OCI-LY3 (cell line): ENCODE measurements at regions not wholly inside any gene's neighbourhood (a gene's known extent, or its start where the extent isn't known, plus 50 kb on each side); places are given as distances from the start of the nearest gene placed in this dataset.

Source experiments
- H2AFZ ChIP-seq: fragments of 200-600, 300-600 bp; shearing (Covaris generic); 2 replicates; pipeline ENCODE4 v1.6.0; 2014; ENCODE audit warnings: antibody characterized with exemption, low read depth, low read length
- H3K27ac ChIP-seq: fragments of 200-600, 300-600 bp; sonication (generic); 2 replicates; pipeline ENCODE4 v1.5.1; 2014; ENCODE audit warnings: mild to moderate bottlenecking, low read length, moderate library complexity, mixed read lengths
- H3K27me3 ChIP-seq: fragments of 200-600, 300-600 bp; sonication (generic); 2 replicates; pipeline ENCODE4 v1.6.1; 2014; ENCODE audit warnings: low read depth, low read length, mixed read lengths
- H3K36me3 ChIP-seq: fragments of 200-600, 300-600 bp; sonication (generic); replicated peaks from 2 replicates; pipeline ENCODE3; 2014; ENCODE audit warnings: low read depth, low read length, mixed read lengths
- H3K4me1 ChIP-seq: fragments of 300-600, 200-600 bp; sonication (generic); 2 replicates; pipeline ENCODE4 v1.6.1; 2014; ENCODE audit warnings: low read length, mixed read lengths
- H3K4me2 ChIP-seq: fragments of 200-600, 300-600 bp; sonication (generic); 2 replicates; pipeline ENCODE4 v1.6.1; 2014; ENCODE audit warnings: low read length, mixed read lengths
- H3K4me3 ChIP-seq: fragments of 300-600, 200-600 bp; sonication (generic); 2 replicates; pipeline ENCODE4 v1.5.1; 2014; ENCODE audit warnings: antibody characterized with exemption, mild to moderate bottlenecking, low read length, moderate library complexity
- H3K79me2 ChIP-seq: fragments of 300-600, 200-600 bp; shearing (Covaris generic); 2 replicates; pipeline ENCODE4 v1.6.1; 2014; ENCODE audit warnings: mild to moderate bottlenecking, low read length, mixed read lengths
- H3K9ac ChIP-seq: fragments of 300-600, 200-600 bp; shearing (Covaris generic); 2 replicates; pipeline ENCODE4 v1.6.0; 2014; ENCODE audit warnings: mild to moderate bottlenecking, low read length, moderate library complexity
- H3K9me3 ChIP-seq: fragments of 200-600, 300-600 bp; shearing (Covaris generic); 2 replicates; pipeline ENCODE4 v1.6.1; 2014; ENCODE audit warnings: low read length, mixed read lengths; ENCODE audit not compliant: insufficient read depth
- H4K20me1 ChIP-seq: fragments of 200-600, 300-600 bp; sonication (generic); 2 replicates; pipeline ENCODE4 v1.6.1; 2016; ENCODE audit warnings: low read length, mixed read lengths; ENCODE audit not compliant: insufficient read depth
- CTCF ChIP-seq: fragments of 200-600, 300-600 bp; sonication (generic); IDR thresholded peaks from 2 replicates; pipeline ENCODE4 v1.5.1; 2014; ENCODE audit warnings: antibody characterized with exemption, low read length, low read depth
- EZH2phosphoT487 ChIP-seq: fragments of 200-600 bp; shearing (Covaris generic); IDR thresholded peaks from 2 replicates; pipeline ENCODE4 v1.6.1; 2018; ENCODE audit warnings: antibody characterized with exemption, mixed run types, low read depth

GRCh38 chr6:74061201-74061600 is 365.2 kb downstream of the CD109 start:
- H3K79me2 ChIP-seq = no peaks in the 10 kb centered on the region
- no peak overlapping the region for H3K9ac ChIP-seq
- no peaks in the 10 kb centered on the region for H3K27me3 ChIP-seq
- H3K27ac ChIP-seq = no peak overlapping the region
- TF ChIP-seq EZH2phosphoT487 (no peak), CTCF (no peak)
- no peak overlapping the region for H3K4me2 ChIP-seq
- H2AFZ ChIP-seq = no peak overlapping the region
- H3K4me1 ChIP-seq = no peaks in the 10 kb centered on the region
- H4K20me1 ChIP-seq = no peaks in the 10 kb centered on the region
- H3K4me3 ChIP-seq = no peak overlapping the region
- no peaks in the 10 kb centered on the region for H3K36me3 ChIP-seq
- no peaks in the 10 kb centered on the region for H3K9me3 ChIP-seq

- Histone ChIP-seq H3K9ac (no peak overlapping the region), H3K36me3 (no peaks in the 10 kb centered on the region), H3K27me3 (no peaks in the 10 kb centered on the region), H3K4me3 (no peak overlapping the region), H3K9me3 (no peaks in the 10 kb centered on the region), H3K27ac (no peak overlapping the region), H3K4me2 (no peak overlapping the region), H3K4me1 (no peaks in the 10 kb centered on the region), H2AFZ (no peak overlapping the region), H3K79me2 (no peaks in the 10 kb centered on the region), H4K20me1 (no peaks in the 10 kb centered on the region)
- TF ChIP-seq EZH2phosphoT487 = no peak
- TF ChIP-seq CTCF = no peak
Measured at GRCh38 chr6:74060354-74060753, 364.4 kb downstream of the CD109 start.

- Histone ChIP-seq H3K9ac (no peak overlapping the region), H3K36me3 (no peaks in the 10 kb centered on the region), H3K9me3 (no peaks in the 10 kb centered on the region), H3K79me2 (no peaks in the 10 kb centered on the region), H3K27ac (no peak overlapping the region), H3K4me3 (no peak overlapping the region), H3K4me2 (no peak overlapping the region), H4K20me1 (no peaks in the 10 kb centered on the region), H3K4me1 (no peaks in the 10 kb centered on the region), H3K27me3 (no peaks in the 10 kb centered on the region), H2AFZ (no peak overlapping the region; the same call in 1 of the 2 replicates)
- no peak for TF ChIP-seq EZH2phosphoT487
- no peak for TF ChIP-seq CTCF
Measured at GRCh38 chr6:74058606-74059005, 362.6 kb downstream of the CD109 start.

- H3K27me3 ChIP-seq = no peaks in the 10 kb centered on the region
Measured at GRCh38 chr6:74057326-74057725, 361.3 kb downstream of the CD109 start.

More at GRCh38 chr6:74057326-74057725, 361.3 kb downstream of the CD109 start:
- no peaks in the 10 kb centered on the region for H3K79me2 ChIP-seq
- no peak overlapping the region for H3K4me2 ChIP-seq
- no peaks in the 10 kb centered on the region for H3K9me3 ChIP-seq
- no peaks in the 10 kb centered on the region for H3K4me1 ChIP-seq
- no peaks in the 10 kb centered on the region for H4K20me1 ChIP-seq
- TF ChIP-seq CTCF = no peak
- no peak for TF ChIP-seq EZH2phosphoT487
- H2AFZ ChIP-seq = no peak overlapping the region
- H3K9ac ChIP-seq = no peak overlapping the region
- no peak overlapping the region for H3K27ac ChIP-seq
- H3K36me3 ChIP-seq = no peaks in the 10 kb centered on the region
- H3K4me3 ChIP-seq = no peak overlapping the region
